Heart left ventricle (tissue), 13 donors: ENCODE measurements at regions not wholly inside any gene's neighbourhood (a gene's known extent, or its start where the extent isn't known, plus 50 kb on each side); places are given as distances from the start of the nearest gene placed in this dataset.

Experiments
- POLR2A ChIP-seq, 2 donors: fragments of 450-650 bp; IDR thresholded peaks; one replicate each; pipeline ENCODE4 v1.6.1; 2017; ENCODE audit warnings: antibody characterized with exemption in 2 of 2, mild to moderate bottlenecking in 2 of 2, moderate library complexity in 2 of 2
- TF ChIP-seq, protein P1 (sequence below), 12 donors: fragments of 200-600 bp; sonication (generic) in 4 of 12; IDR thresholded peaks; one replicate each; pipeline versions ENCODE4 v1.5.0 to v1.8.0; 2018 to 2022; ENCODE audit warnings: antibody characterized with exemption in 12 of 12, mild to moderate bottlenecking in 5 of 12
- donor health status: ischemic (EF 13 %, LVEDD 7.1; RV severe dilation, severe dysfunction).
- donor health status: DM: no; HTN: yes; CAD: no.
- donor health status: DM: no; HTN: no; CAD: no.
- donor health status: ischemic (EF 25% LVEDD 6.9; RV normal size, moderate dysfunction).
- donor health status: ischemic (EF 25% LVEDD 5.7; RV mildly dilated, moderate dysfunction).
- donor health status: ischemic (EF 35%, LVEDD 5.7; RV mildly dilated, moderate dysfunction).
- donor health status: nonischemic (EF 11% LVEDD 7.7; RV severe dilation, severe dysfunction).
- donor health status: DM: yes; HTN: yes; CAD: no.
- donor health status: PGD.
- donor health status: ischemic (EF 29% LVEDD 5.4; RV normal size, mild dysfunction).
- donor health status: nonischemic (EF 23%, LVEDD 6.1; RV moderate dilation, normal function).

DNA sequence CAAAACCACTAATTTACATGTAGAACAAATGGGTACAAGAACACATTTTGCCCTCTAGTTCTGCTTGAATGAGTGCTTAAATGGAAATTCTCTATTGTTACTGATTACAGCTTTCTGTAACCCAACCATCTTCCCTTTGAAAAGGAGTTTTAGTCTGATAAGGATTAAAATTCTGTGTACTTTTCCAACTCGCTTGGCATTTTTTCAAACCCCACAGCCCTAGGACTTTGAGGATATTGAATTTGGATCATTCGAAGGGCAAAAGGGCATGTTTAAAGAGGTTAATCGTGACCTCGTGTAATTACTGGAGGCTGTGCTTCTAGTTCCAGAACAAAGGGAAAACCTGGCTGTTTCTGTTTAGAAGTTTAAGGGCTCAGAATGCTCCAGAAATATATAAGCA is 432.3 kb downstream of the PID1 start:
- TF ChIP-seq, protein P1, sequence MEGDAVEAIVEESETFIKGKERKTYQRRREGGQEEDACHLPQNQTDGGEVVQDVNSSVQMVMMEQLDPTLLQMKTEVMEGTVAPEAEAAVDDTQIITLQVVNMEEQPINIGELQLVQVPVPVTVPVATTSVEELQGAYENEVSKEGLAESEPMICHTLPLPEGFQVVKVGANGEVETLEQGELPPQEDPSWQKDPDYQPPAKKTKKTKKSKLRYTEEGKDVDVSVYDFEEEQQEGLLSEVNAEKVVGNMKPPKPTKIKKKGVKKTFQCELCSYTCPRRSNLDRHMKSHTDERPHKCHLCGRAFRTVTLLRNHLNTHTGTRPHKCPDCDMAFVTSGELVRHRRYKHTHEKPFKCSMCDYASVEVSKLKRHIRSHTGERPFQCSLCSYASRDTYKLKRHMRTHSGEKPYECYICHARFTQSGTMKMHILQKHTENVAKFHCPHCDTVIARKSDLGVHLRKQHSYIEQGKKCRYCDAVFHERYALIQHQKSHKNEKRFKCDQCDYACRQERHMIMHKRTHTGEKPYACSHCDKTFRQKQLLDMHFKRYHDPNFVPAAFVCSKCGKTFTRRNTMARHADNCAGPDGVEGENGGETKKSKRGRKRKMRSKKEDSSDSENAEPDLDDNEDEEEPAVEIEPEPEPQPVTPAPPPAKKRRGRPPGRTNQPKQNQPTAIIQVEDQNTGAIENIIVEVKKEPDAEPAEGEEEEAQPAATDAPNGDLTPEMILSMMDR (IDR thresholded peaks at IDR 0.05), result no peak
- no peak for TF ChIP-seq POLR2A (IDR thresholded peaks at IDR 0.05)
